Kidney capillary endothelial cell (primary cell): ENCODE measurements at regions not wholly inside any gene's neighbourhood (a gene's known extent, or its start where the extent isn't known, plus 50 kb on each side); places are given as distances from the start of the nearest gene placed in this dataset.
A peak's percentile ranks its signal among the peaks of the same experiment; 100 is the strongest.

Source experiments
- DNase-seq: peaks from one replicate; pipeline ENCODE4 v3.0.0-alpha.2; 2018; ENCODE audit warnings: low spot score

GRCh38 chr2:4579977-4580376, 876.6 kb downstream of the DCDC2C start:
- DNase-seq, result no peak

GRCh38 chr2:4585057-4585635, 881.8 kb downstream of the DCDC2C start:
- DNase-seq, result no peak

GRCh38 chr2:4588606-4589005, 885.2 kb downstream of the DCDC2C start:
- no peak for DNase-seq

GRCh38 chr2:4591261-4591660, 887.9 kb downstream of the DCDC2C start:
- DNase-seq, result no peak

- DNase-seq, result no peak
Observed at GRCh38 chr2:4597400-4597799, 894.0 kb downstream of the DCDC2C start.

- DNase-seq, result no peak
Observed at GRCh38 chr2:4604767-4605166, 901.4 kb downstream of the DCDC2C start.

GRCh38 chr2:4618141-4618540, 914.8 kb downstream of the DCDC2C start:
- DNase-seq, result no peak

GRCh38 chr2:4618630-4619228, 915.4 kb downstream of the DCDC2C start:
- no peak for DNase-seq

- DNase-seq, result no peak
Observed at GRCh38 chr2:4628998-4629501, 925.7 kb downstream of the DCDC2C start.

GRCh38 chr2:4635289-4635688, 931.9 kb downstream of the DCDC2C start:
- DNase-seq, result no peak

GRCh38 chr2:4653991-4654390, 950.6 kb downstream of the DCDC2C start:
- DNase-seq, result no peak

GRCh38 chr2:4656326-4656725, 953.0 kb downstream of the DCDC2C start:
- no peak for DNase-seq

GRCh38 chr2:4662161-4662779, 958.9 kb downstream of the DCDC2C start:
- no peak for DNase-seq

GRCh38 chr2:4668381-4668780, 965.0 kb downstream of the DCDC2C start:
- no peak for DNase-seq

GRCh38 chr2:4670331-4670730, 967.0 kb downstream of the DCDC2C start:
- DNase-seq, result no peak

GRCh38 chr2:4673025-4673489, 969.7 kb downstream of the DCDC2C start:
- no peak for DNase-seq

GRCh38 chr2:4674007-4674406, 970.6 kb downstream of the DCDC2C start:
- DNase-seq, result no peak

GRCh38 chr2:4675295-4675694, 971.9 kb downstream of the DCDC2C start:
- no peak for DNase-seq

GRCh38 chr2:4678927-4679326, 975.6 kb downstream of the DCDC2C start:
- peak; percentile 3 for DNase-seq

GRCh38 chr2:4679391-4679790, 976.0 kb downstream of the DCDC2C start:
- DNase-seq, result no peak

- DNase-seq, result no peak
Observed at GRCh38 chr2:4684921-4685320, 981.5 kb downstream of the DCDC2C start.

- no peak for DNase-seq
Observed at GRCh38 chr2:4690913-4691312, 987.5 kb downstream of the DCDC2C start.

- DNase-seq, result no peak
Observed at GRCh38 chr2:4693266-4693665, 989.9 kb downstream of the DCDC2C start.
